Renal pelvis (tissue), 1 donor: ENCODE measurements at regions not wholly inside any gene's neighbourhood (a gene's known extent, or its start where the extent isn't known, plus 50 kb on each side); places are given as distances from the start of the nearest gene placed in this dataset.
A peak's percentile ranks its signal among the peaks of the same experiment; 100 is the strongest.

Experiments used
- DNase-seq: peaks from one replicate; pipeline ENCODE4 v3.0.0-alpha.2; 2013

GRCh38 chr1:244265507-244265906 lies 186.2 kb downstream of the ADSS2 start:
- DNase-seq: no peak

GRCh38 chr1:244269169-244269568 lies 182.5 kb downstream of the ADSS2 start:
- DNase-seq: no peak

GRCh38 chr1:244271004-244271403 lies 180.7 kb downstream of the ADSS2 start:
- no peak for DNase-seq

GRCh38 chr1:244271691-244272308 lies 179.9 kb downstream of the ADSS2 start:
- DNase-seq: no peak

- DNase-seq: peak; percentile 82
Observed at GRCh38 chr1:244272471-244273261, 179.0 kb downstream of the ADSS2 start.

- DNase-seq: no peak
Observed at GRCh38 chr1:244273262-244273844, 178.4 kb downstream of the ADSS2 start.

GRCh38 chr1:244273845-244274619 lies 177.7 kb downstream of the ADSS2 start:
- no peak for DNase-seq

GRCh38 chr1:244276646-244277045 lies 175.1 kb downstream of the ADSS2 start:
- DNase-seq: no peak

GRCh38 chr1:244280201-244280600 lies 171.5 kb downstream of the ADSS2 start:
- DNase-seq: no peak

- no peak for DNase-seq
Observed at GRCh38 chr1:244280859-244281258, 170.8 kb downstream of the ADSS2 start.

- no peak for DNase-seq
Observed at GRCh38 chr1:244283772-244284171, 167.9 kb downstream of the ADSS2 start.

- no peak for DNase-seq
Observed at GRCh38 chr1:244284641-244285156, 167.0 kb downstream of the ADSS2 start.

GRCh38 chr1:244286341-244286740 lies 165.4 kb downstream of the ADSS2 start:
- DNase-seq: no peak

- DNase-seq: no peak
Observed at GRCh38 chr1:244287726-244288125, 164.0 kb downstream of the ADSS2 start.

GRCh38 chr1:244288663-244289062 lies 163.0 kb downstream of the ADSS2 start:
- DNase-seq: no peak

GRCh38 chr1:244289991-244290785 lies 161.5 kb downstream of the ADSS2 start:
- DNase-seq: no peak

- no peak for DNase-seq
Observed at GRCh38 chr1:244291236-244292201, 160.2 kb downstream of the ADSS2 start.

- no peak for DNase-seq
Observed at GRCh38 chr1:244294599-244295224, 157.0 kb downstream of the ADSS2 start.

GRCh38 chr1:244296003-244296402 lies 155.7 kb downstream of the ADSS2 start:
- no peak for DNase-seq

- no peak for DNase-seq
Observed at GRCh38 chr1:244296447-244296846, 155.3 kb downstream of the ADSS2 start.
